Astrocyte of the hippocampus (primary cell): ENCODE measurements at regions not wholly inside any gene's neighbourhood (a gene's known extent, or its start where the extent isn't known, plus 50 kb on each side); places are given as distances from the start of the nearest gene placed in this dataset.

Experiments
- DNase-seq: peaks from one replicate; pipeline ENCODE4 v3.0.0; 2011; ENCODE audit warnings: low read depth, low spot score

- DNase-seq = no peak
Measured at GRCh38 chr4:23268072-23268771, 575.5 kb downstream of the GBA3 start.

GRCh38 chr4:23266401-23266800 is 573.7 kb downstream of the GBA3 start:
- no peak for DNase-seq

GRCh38 chr4:23260511-23260910 is 567.8 kb downstream of the GBA3 start:
- no peak for DNase-seq

GRCh38 chr4:23245203-23245832 is 552.6 kb downstream of the GBA3 start:
- no peak for DNase-seq

- DNase-seq = no peak
Measured at GRCh38 chr4:23242962-23243361, 550.2 kb downstream of the GBA3 start.

- no peak for DNase-seq
Measured at GRCh38 chr4:23241408-23241807, 548.7 kb downstream of the GBA3 start.

GRCh38 chr4:23238848-23239247 is 546.1 kb downstream of the GBA3 start:
- DNase-seq = no peak

GRCh38 chr4:23237771-23238170 is 545.0 kb downstream of the GBA3 start:
- DNase-seq = no peak

GRCh38 chr4:23235628-23236390 is 543.1 kb downstream of the GBA3 start:
- peak; percentile 19 for DNase-seq

GRCh38 chr4:23234716-23235115 is 542.0 kb downstream of the GBA3 start:
- DNase-seq = no peak

GRCh38 chr4:23234018-23234417 is 541.3 kb downstream of the GBA3 start:
- no peak for DNase-seq

- no peak for DNase-seq
Measured at GRCh38 chr4:23233596-23233995, 540.9 kb downstream of the GBA3 start.

- no peak for DNase-seq
Measured at GRCh38 chr4:23232987-23233386, 540.2 kb downstream of the GBA3 start.

GRCh38 chr4:23225564-23225963 is 532.8 kb downstream of the GBA3 start:
- no peak for DNase-seq

- no peak for DNase-seq
Measured at GRCh38 chr4:23224684-23225420, 532.1 kb downstream of the GBA3 start.

GRCh38 chr4:23220911-23221310 is 528.2 kb downstream of the GBA3 start:
- DNase-seq = no peak

- DNase-seq = no peak
Measured at GRCh38 chr4:23219779-23220408, 527.2 kb downstream of the GBA3 start.

- DNase-seq = no peak
Measured at GRCh38 chr4:23213198-23213597, 520.5 kb downstream of the GBA3 start.

GRCh38 chr4:23212558-23212957 is 519.8 kb downstream of the GBA3 start:
- no peak for DNase-seq

- DNase-seq = no peak
Measured at GRCh38 chr4:23207059-23207458, 514.3 kb downstream of the GBA3 start.

- DNase-seq = no peak
Measured at GRCh38 chr4:23202712-23203247, 510.0 kb downstream of the GBA3 start.
